NB4 (cell line): ENCODE measurements at regions not wholly inside any gene's neighbourhood (a gene's known extent, or its start where the extent isn't known, plus 50 kb on each side); places are given as distances from the start of the nearest gene placed in this dataset.
A peak's percentile ranks its signal among the peaks of the same experiment; 100 is the strongest.

Experiments
- DNase-seq: peaks from one replicate; pipeline ENCODE4 v3.0.0; 2010; ENCODE audit warnings: low read depth
- H3K4me3 ChIP-seq: one replicate; pipeline ENCODE4 v1.5.1; 2011; ENCODE audit warnings: mild to moderate bottlenecking, low read depth, low read length, moderate library complexity
- MYC ChIP-seq: IDR thresholded peaks from 2 replicates; pipeline ENCODE4 v1.6.1; 2011; ENCODE audit warnings: low read depth, low read length
- POLR2A ChIP-seq: IDR thresholded peaks from 2 replicates; pipeline ENCODE4 v1.6.1; 2011; ENCODE audit warnings: mild to moderate bottlenecking; ENCODE audit not compliant: insufficient read length; ENCODE audit errors: extremely low read depth
- TF ChIP-seq, protein P1 (sequence below): IDR thresholded peaks from one replicate; pipeline ENCODE4 v1.5.1; 2012; ENCODE audit warnings: low read depth, low read length
- TF ChIP-seq, protein P2 (sequence below): IDR thresholded peaks from 2 replicates; pipeline ENCODE4 v1.6.1; 2011; ENCODE audit warnings: low read depth, low read length

DNA sequence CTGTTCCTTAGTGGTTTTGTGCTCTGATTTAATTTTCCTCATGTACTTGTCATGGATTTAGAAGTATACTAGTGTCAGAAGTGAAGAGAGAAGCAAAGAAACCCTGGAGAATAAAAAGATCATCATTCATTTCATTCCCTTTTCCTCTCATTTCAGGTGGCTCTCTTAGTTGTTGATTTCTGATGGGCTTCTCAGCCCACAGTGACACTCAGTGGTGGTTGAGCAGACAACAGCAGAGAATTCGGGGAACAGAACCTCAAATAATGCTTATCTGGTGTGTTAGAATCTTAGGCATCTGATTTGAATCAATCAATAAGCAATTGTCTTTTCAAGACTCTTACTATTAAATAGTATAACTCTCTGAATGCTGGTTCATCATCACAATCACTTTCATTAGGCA, 1289.4 kb downstream of the FAM181B start:
- TF ChIP-seq, protein P1, sequence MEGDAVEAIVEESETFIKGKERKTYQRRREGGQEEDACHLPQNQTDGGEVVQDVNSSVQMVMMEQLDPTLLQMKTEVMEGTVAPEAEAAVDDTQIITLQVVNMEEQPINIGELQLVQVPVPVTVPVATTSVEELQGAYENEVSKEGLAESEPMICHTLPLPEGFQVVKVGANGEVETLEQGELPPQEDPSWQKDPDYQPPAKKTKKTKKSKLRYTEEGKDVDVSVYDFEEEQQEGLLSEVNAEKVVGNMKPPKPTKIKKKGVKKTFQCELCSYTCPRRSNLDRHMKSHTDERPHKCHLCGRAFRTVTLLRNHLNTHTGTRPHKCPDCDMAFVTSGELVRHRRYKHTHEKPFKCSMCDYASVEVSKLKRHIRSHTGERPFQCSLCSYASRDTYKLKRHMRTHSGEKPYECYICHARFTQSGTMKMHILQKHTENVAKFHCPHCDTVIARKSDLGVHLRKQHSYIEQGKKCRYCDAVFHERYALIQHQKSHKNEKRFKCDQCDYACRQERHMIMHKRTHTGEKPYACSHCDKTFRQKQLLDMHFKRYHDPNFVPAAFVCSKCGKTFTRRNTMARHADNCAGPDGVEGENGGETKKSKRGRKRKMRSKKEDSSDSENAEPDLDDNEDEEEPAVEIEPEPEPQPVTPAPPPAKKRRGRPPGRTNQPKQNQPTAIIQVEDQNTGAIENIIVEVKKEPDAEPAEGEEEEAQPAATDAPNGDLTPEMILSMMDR = peak; percentile 4
- TF ChIP-seq, protein P2, sequence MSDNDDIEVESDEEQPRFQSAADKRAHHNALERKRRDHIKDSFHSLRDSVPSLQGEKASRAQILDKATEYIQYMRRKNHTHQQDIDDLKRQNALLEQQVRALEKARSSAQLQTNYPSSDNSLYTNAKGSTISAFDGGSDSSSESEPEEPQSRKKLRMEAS = no peak
- H3K4me3 ChIP-seq = no peak overlapping the region
- DNase-seq = no peak

DNA sequence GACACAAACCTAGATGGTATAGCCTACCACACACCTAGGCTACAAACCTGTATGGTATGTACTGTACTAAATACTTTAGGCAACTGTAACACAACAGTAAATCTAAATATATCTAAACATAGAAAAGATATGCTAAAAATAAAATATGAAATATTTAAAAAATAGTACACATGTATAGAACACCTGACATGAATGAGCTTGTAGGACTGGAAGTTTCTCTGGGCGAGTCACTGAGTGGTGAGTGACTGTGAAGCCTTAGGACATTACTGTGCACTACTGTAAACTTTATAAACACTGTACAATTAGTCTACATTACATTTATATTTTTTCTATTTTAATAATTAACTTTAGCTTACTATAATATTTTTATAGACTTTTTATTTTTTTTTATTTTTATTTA, 1301.3 kb downstream of the FAM181B start:
- TF ChIP-seq, protein P1 = no peak
- TF ChIP-seq, protein P2 = no peak
- H3K4me3 ChIP-seq = no peak overlapping the region
- DNase-seq = no peak

DNA sequence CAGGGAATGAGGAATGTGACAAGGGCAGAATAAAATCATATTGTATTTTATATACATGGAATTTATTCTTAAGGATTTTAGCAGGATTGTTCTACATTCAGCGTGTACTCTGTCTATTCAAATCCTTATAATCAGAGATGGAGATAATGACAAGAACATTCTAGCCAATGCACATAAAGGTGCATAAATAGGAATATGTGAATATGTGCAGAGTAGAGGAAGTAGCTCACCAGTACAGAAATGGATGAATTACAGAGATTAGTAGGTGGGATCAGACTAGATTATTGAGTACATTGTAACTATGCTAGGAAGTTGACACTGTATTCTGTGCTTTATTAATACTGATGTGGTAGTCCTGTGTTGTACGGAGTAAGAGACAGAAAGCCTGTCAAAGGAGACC, 1308.8 kb downstream of the FAM181B start:
- H3K4me3 ChIP-seq = no peak overlapping the region
- DNase-seq = no peak
- no peak for TF ChIP-seq POLR2A
- TF ChIP-seq MYC = no peak
- TF ChIP-seq, protein P1 = no peak
- TF ChIP-seq, protein P2 = no peak

DNA sequence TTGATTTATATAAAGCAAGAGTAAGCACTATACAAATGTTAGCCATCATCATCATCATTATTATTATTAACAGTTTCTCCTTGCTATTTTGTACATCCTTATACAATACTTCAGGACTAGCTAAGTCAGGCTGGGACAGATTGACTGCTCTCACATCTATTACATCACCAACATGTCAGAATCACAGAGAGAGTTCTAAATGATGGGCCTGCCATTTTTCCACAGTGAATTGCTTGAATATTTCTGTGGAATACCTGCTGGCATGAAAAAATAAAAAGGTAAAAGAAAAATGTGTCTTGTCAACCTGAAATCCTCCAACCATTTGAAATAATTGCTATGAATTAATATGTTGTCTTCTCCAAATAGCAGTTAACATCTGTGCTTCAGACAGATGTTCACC, 1311.3 kb downstream of the FAM181B start:
- H3K4me3 ChIP-seq = no peak overlapping the region
- no peak for DNase-seq
- TF ChIP-seq, protein P2 = no peak
- no peak for TF ChIP-seq POLR2A
- no peak for TF ChIP-seq MYC
- TF ChIP-seq, protein P1 = no peak

DNA sequence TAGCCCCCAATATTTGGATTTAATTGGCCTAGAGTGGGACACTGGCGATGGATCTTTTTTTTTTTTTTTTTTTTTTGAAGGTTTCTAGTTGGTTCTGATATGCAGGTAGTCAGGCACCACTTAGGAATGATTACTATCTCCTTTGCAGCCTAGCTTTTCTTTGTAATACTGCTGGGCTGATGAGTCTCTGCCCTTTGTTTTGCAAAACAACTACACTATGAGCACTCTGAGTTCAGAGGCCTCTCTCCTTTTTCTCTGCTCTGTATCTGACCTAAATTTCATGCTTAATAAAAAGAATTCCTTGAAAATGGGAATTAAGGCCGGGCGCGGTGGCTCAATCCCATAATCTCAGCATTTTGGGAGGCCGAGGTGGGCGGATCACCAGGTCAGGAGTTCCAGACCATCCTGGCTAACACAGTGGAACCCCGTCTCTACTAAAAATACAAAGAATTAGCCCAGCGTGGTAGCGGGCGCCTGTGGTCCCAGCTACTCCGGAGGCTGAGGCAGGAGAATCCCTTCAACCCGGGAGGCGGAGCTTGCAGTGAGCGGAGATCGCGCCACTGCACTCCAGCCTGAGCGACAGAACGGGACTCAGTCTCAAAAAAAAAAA, 1312.3 kb downstream of the FAM181B start:
- TF ChIP-seq MYC (no peak), POLR2A (no peak)
- TF ChIP-seq, protein P1 = no peak
- TF ChIP-seq, protein P2 = no peak
- no peak overlapping the region for H3K4me3 ChIP-seq
- no peak for DNase-seq

DNA sequence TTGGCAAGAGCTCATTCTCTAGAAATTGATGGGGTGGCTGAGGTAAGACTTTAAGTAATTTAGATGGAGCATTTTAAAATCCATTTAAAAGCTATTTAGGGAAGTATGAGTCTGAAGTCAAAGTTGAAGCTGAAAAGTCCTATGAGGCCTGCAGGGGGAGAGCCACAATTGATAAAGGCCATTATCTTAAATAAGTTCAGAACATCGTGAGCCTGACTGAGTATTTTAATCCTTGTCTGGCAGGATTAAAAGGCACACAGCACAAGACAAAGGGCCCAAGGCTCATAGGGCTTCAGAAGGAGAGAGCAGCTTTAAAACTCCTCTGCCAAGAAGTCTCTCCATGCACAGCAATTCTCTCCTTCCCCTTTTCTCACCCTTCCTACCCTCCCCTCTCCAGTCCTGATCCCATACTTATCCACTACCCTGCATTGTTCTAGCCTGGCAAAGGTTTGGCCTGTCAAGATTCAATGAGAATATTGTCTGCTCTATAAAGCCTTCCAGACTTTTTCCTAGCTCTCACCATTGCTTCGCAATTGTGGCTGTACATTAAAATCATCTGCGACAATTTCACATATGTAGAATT, 1312.9 kb downstream of the FAM181B start:
- TF ChIP-seq MYC (no peak), POLR2A (no peak)
- TF ChIP-seq, protein P2 = no peak
- TF ChIP-seq, protein P1 = no peak
- no peak for DNase-seq
- no peak overlapping the region for H3K4me3 ChIP-seq
